GM13976 (cell line): ENCODE measurements at regions not wholly inside any gene's neighbourhood (a gene's known extent, or its start where the extent isn't known, plus 50 kb on each side); places are given as distances from the start of the nearest gene placed in this dataset.

Experiments
- DNase-seq: peaks from one replicate; pipeline ENCODE4 v3.0.0; 2012; ENCODE audit warnings: low spot score
- in situ Hi-C: fragments of 300-500 bp; cut with MboI; formaldehyde crosslinking; loops from one replicate; pipeline ENCODE4 v1.12.0; 2022; ENCODE audit warnings: low sequenced_read_pairs, mixed read lengths, inconsistent platforms; ENCODE audit not compliant: unreplicated experiment
- TF ChIP-seq, protein P1 (sequence below): IDR thresholded peaks from 2 replicates; pipeline ENCODE4 v1.5.1; 2012; ENCODE audit warnings: borderline replicate concordance, mild to moderate bottlenecking; ENCODE audit not compliant: insufficient read depth; ENCODE audit errors: extremely low read depth, missing control alignments, control extremely low read depth

DNA sequence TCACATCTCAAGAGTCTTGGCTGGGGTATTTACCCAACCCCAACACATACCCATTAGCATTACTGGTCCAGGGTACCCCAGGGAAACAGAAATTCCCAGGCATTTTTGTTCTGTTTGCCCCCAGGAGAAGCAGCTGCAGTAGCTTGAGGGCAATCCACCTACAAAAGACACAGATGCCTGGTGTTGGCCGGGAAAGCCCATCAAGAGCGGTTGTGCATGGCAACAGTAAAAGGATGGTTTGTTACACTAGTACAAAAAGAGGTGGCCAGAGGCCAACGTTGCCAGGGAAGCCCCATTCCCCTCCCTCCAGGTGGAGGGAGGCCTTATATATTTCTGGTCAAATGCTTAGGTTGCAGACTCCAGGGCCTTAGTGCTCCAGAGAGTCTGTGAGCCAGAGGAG lies 637.8 kb downstream of the BCOR start:
- no peak for DNase-seq
- in situ Hi-C loops = no loop called here
- TF ChIP-seq, protein P1, sequence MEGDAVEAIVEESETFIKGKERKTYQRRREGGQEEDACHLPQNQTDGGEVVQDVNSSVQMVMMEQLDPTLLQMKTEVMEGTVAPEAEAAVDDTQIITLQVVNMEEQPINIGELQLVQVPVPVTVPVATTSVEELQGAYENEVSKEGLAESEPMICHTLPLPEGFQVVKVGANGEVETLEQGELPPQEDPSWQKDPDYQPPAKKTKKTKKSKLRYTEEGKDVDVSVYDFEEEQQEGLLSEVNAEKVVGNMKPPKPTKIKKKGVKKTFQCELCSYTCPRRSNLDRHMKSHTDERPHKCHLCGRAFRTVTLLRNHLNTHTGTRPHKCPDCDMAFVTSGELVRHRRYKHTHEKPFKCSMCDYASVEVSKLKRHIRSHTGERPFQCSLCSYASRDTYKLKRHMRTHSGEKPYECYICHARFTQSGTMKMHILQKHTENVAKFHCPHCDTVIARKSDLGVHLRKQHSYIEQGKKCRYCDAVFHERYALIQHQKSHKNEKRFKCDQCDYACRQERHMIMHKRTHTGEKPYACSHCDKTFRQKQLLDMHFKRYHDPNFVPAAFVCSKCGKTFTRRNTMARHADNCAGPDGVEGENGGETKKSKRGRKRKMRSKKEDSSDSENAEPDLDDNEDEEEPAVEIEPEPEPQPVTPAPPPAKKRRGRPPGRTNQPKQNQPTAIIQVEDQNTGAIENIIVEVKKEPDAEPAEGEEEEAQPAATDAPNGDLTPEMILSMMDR = no peak

DNA sequence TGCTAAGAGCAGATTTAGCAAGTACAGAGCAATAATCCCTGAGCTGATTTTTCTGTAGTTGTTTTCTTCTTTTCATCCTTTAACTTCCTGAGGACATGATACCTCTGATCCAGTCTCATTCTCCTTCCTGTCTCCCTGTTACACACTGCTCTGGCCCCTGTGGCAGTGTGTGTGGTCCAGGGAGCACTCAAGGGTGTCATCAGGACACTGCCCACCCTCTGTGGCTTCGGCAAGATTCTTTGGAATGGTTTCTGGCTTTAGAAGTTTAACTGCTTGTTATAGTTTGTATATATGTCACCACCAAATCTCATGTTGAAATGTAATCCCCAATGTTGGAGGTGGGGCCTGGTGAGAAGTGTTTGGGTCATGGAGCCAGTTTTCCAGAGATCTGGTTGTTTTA lies 637.3 kb downstream of the BCOR start:
- DNase-seq = no peak

DNA sequence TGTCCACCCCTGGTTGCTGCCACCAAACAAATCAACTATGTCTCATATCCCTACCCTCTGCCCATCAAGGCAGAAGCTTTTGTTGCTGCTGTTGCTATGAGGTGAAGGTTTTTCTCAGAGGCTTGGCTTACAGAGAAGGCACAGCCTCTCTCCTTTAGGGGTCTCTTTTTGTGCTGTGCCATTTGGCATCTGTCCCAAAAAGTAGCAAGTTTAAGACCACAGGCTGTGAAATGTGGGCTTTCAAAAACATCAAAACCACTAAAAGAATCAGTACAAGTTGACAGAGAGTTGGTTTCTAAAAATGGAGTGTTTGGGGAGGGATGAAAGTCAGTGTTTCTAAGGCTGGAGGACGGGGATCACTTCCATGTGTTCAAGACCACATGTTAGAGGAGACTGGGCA lies 634.9 kb downstream of the BCOR start:
- TF ChIP-seq, protein P1 = no peak
- in situ Hi-C loops = no loop called here
- DNase-seq = no peak

More for the DNA sequence above, 637.3 kb downstream of the BCOR start:
- TF ChIP-seq, protein P1 = no peak
- in situ Hi-C loops = no loop called here

DNA sequence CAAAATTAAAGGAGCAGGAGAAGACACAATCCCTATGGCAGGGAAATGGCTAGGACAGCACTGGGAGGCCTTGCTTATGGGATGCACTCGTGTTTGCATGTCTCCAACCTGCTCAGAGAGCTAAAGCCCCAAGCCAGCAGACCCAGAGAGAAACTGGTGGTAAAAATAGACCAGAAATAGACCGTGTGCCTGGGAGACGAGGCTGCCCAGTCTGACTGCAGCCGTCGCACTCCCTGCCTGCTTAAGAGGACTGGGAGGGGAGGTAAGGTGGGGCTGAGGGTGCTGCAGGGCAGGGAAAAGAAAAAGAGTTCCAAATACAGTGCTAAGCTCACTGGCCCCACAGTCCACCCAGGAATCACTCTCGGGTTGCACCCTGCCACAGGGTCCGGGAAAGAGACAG lies 633.5 kb downstream of the BCOR start:
- in situ Hi-C loops = no loop called here
- no peak for DNase-seq
- TF ChIP-seq, protein P1 = no peak

DNA sequence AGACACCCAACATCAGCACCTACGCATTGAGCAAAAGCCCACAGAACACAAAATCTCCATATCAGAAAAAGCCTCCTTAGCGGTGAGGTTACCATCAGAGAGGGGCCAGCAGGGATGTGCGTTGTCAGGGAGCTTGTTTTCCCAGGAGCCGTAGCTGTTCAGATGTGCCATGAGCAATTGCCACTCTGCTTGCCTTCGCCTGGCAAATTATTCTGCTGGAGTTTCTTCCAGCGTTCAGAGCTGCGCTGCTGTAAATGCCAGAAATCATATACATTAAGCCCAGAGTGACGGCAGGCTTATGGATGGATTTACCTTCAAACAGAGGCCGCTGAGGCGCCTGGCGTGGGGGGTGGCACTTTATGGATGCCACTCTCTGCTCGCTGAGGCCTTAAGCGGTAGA lies 632.3 kb downstream of the BCOR start:
- DNase-seq = no peak
- TF ChIP-seq, protein P1 = no peak
- in situ Hi-C loops = no loop called here

DNA sequence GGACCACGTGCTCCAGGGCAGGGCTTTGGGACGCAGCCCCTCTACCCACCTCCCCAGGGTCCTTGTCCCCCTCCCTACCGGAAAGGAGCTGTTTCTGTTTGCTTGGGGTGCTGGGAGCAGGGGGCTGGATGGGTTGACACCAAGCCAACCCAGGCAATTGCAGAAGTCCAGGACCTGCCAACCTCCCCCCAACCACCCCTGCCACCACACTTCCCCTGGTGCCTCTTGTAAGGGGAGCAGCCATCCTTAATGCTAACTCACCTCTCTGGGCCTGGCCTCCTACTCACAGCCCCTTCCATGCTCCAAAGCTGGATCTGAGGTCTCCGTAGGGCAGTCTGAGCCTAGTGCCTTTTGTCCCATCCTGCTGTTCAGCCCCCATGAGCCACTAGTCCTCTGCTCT lies 631.9 kb downstream of the BCOR start:
- DNase-seq = no peak
- TF ChIP-seq, protein P1 = no peak
- in situ Hi-C loops = no loop called here

DNA sequence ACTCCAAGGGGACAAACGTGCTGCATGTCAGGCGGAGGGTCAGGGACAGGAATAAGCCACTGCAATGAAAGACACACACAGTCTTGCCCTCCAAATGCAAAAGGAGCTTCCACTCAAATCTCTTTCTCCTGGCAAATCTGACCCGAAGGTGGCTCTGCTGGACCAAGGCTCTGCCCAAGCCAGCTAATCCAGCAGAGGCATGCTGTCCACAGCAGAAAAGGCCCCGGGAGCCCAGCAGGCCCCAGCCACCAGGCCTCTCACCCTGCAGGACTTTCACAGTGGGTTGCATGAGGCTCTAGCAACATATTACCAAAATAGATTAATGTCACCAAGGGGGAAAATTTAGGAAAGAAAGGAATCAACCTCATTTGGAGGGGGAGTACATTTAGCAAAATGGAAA lies 628.6 kb downstream of the BCOR start:
- TF ChIP-seq, protein P1 = no peak
- in situ Hi-C loops = no loop called here
- no peak for DNase-seq
